Cardiac muscle cell (in vitro differentiated cells and primary cell): ENCODE measurements at regions not wholly inside any gene's neighbourhood (a gene's known extent, or its start where the extent isn't known, plus 50 kb on each side); places are given as distances from the start of the nearest gene placed in this dataset.

ENCODE experiments used
- DNase-seq, 2 donors: peaks; one replicate each; pipeline versions ENCODE4 v3.0.0 to v3.0.0-alpha.2; 2010 to 2017; ENCODE audit warnings: low read depth in 1 of 2, low spot score in 1 of 2
- H3K27ac ChIP-seq: fragments of 200-600 bp; sonication (generic); 2 replicates; pipeline ENCODE4 v1.5.1; 2016
- H3K27me3 ChIP-seq: fragments of 200-600 bp; sonication (generic); 2 replicates; pipeline ENCODE4 v1.6.0; 2016; ENCODE audit warnings: control low read depth
- H3K36me3 ChIP-seq: fragments of 200-600 bp; sonication (generic); 2 replicates; pipeline ENCODE4 v1.5.1; 2016; ENCODE audit warnings: control low read depth
- H3K4me1 ChIP-seq: fragments of 200-600 bp; sonication (generic); 2 replicates; pipeline ENCODE4 v1.8.1; 2017; ENCODE audit warnings: low read depth, mild to moderate bottlenecking, mixed run types
- H3K4me3 ChIP-seq: fragments of 200-600 bp; sonication (generic); 2 replicates; pipeline ENCODE4 v1.5.1; 2016; ENCODE audit warnings: mild to moderate bottlenecking
- H3K9me3 ChIP-seq: fragments of 200-600 bp; sonication (generic); 2 replicates; pipeline ENCODE4 v1.5.1; 2017; ENCODE audit warnings: low read depth, mild to moderate bottlenecking, control low read depth
- TF ChIP-seq, protein P1 (sequence below): IDR thresholded peaks from 2 replicates; pipeline ENCODE4 v1.5.1; 2012; ENCODE audit warnings: low read depth, mild to moderate bottlenecking, low read length

GRCh38 chr11:131118247-131118646 lies 202.0 kb upstream of the SNX19 start:
- DNase-seq: no peak
- no peak overlapping the region for H3K4me3 ChIP-seq
- no peaks in the 10 kb centered on the region for H3K36me3 ChIP-seq
- no peak overlapping the region for H3K27ac ChIP-seq
- H3K27me3 ChIP-seq: no peaks in the 10 kb centered on the region
- H3K4me1 ChIP-seq: no peaks in the 10 kb centered on the region
- TF ChIP-seq, protein P1, sequence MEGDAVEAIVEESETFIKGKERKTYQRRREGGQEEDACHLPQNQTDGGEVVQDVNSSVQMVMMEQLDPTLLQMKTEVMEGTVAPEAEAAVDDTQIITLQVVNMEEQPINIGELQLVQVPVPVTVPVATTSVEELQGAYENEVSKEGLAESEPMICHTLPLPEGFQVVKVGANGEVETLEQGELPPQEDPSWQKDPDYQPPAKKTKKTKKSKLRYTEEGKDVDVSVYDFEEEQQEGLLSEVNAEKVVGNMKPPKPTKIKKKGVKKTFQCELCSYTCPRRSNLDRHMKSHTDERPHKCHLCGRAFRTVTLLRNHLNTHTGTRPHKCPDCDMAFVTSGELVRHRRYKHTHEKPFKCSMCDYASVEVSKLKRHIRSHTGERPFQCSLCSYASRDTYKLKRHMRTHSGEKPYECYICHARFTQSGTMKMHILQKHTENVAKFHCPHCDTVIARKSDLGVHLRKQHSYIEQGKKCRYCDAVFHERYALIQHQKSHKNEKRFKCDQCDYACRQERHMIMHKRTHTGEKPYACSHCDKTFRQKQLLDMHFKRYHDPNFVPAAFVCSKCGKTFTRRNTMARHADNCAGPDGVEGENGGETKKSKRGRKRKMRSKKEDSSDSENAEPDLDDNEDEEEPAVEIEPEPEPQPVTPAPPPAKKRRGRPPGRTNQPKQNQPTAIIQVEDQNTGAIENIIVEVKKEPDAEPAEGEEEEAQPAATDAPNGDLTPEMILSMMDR: no peak
- no peaks in the 10 kb centered on the region for H3K9me3 ChIP-seq

- Histone ChIP-seq H3K27me3 (no peaks in the 10 kb centered on the region), H3K36me3 (no peaks in the 10 kb centered on the region), H3K27ac (no peak overlapping the region), H3K9me3 (no peaks in the 10 kb centered on the region), H3K4me3 (no peak overlapping the region), H3K4me1 (no peaks in the 10 kb centered on the region)
- TF ChIP-seq, protein P1: no peak
- peak in 1 of 2 donors; percentile 10 for DNase-seq
Measured at GRCh38 chr11:131121426-131122333, 205.4 kb upstream of the SNX19 start.

DNA sequence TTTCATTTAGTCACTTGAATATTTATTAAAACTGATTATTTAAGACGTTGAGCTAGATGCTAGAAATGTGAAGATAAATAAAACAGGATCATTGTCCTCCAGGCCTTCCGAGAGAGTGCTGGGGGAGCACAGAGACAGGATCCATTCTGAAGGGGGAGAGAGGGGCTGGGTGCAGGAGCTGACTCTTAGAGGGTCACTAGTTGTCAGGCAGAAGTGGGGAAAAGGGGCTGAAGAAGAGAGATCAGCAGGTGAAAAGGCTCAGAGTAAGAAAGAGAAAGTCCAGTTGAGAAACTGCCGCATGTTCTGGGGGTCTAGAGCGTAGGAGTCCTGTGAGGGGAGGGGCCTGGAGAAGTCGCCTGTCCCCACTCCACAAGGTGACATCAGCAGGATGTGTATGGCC lies 206.2 kb upstream of the SNX19 start:
- H3K27ac ChIP-seq: no peak overlapping the region
- H3K27me3 ChIP-seq: no peaks in the 10 kb centered on the region
- no peak overlapping the region for H3K4me3 ChIP-seq
- no peak for DNase-seq
- H3K9me3 ChIP-seq: no peaks in the 10 kb centered on the region
- no peaks in the 10 kb centered on the region for H3K36me3 ChIP-seq
- no peaks in the 10 kb centered on the region for H3K4me1 ChIP-seq
- TF ChIP-seq, protein P1: no peak

GRCh38 chr11:131129474-131129873 lies 213.2 kb upstream of the SNX19 start:
- Histone ChIP-seq H3K4me3 (no peak overlapping the region), H3K9me3 (no peaks in the 10 kb centered on the region), H3K4me1 (no peaks in the 10 kb centered on the region), H3K27me3 (no peaks in the 10 kb centered on the region), H3K36me3 (no peaks in the 10 kb centered on the region), H3K27ac (no peak overlapping the region)
- DNase-seq: no peak
- TF ChIP-seq, protein P1: no peak

GRCh38 chr11:131135611-131136010 lies 219.3 kb upstream of the SNX19 start:
- TF ChIP-seq, protein P1: no peak

More at GRCh38 chr11:131135611-131136010, 219.3 kb upstream of the SNX19 start:
- Histone ChIP-seq H3K36me3 (no peaks in the 10 kb centered on the region), H3K4me3 (no peak overlapping the region), H3K4me1 (no peaks in the 10 kb centered on the region), H3K27me3 (no peaks in the 10 kb centered on the region), H3K27ac (no peak overlapping the region), H3K9me3 (no peaks in the 10 kb centered on the region)
- DNase-seq: no peak
